CD4-positive, alpha-beta T cell (primary cell): ENCODE measurements at regions not wholly inside any gene's neighbourhood (a gene's known extent, or its start where the extent isn't known, plus 50 kb on each side); places are given as distances from the start of the nearest gene placed in this dataset.

Experiments
- ATAC-seq: fragments of 200-7000 bp; cut with Tn5 transposase; one replicate; pipeline ENCODE4 v1.10.0; 2022; ENCODE audit warnings: mild to moderate bottlenecking; ENCODE audit not compliant: poor library complexity
- CTCF ChIA-PET: fragments of 350-600 bp; sonication (Branson Sonifier 250); formaldehyde crosslinking; loops from one replicate; lab custom pipeline; 2021; ENCODE audit warnings: antibody characterized with exemption, inconsistent platforms; lab: Charles Lee
- POLR2A ChIA-PET: fragments of 350-600 bp; sonication (Branson Sonifier 250); formaldehyde crosslinking; loops from one replicate; lab custom pipeline; 2021; ENCODE audit warnings: antibody characterized with exemption, inconsistent platforms; lab: Charles Lee
- DNase-seq, 14 experiments: peaks; one replicate each; pipeline ENCODE4 v3.0.0-alpha.2; 2013 to 2020; ENCODE audit warnings: mixed read lengths in 2 of 14
- H3K27ac ChIP-seq, 2 donors: one replicate each; pipeline versions ENCODE4 v1.5.1 to v1.7.0; 2013; ENCODE audit warnings: low read length in 2 of 2, low read depth in 1 of 2, mild to moderate bottlenecking in 1 of 2
- H3K27me3 ChIP-seq, 2 experiments: 1 replicate in 1 of 2; 2 replicates in 1 of 2; pipeline versions ENCODE4 v1.6.1 to v1.7.0; 2013; ENCODE audit warnings: low read length in 2 of 2, control low read depth in 1 of 2, mild to moderate bottlenecking in 1 of 2, moderate library complexity in 1 of 2; ENCODE audit not compliant: insufficient read depth in 2 of 2, control insufficient read depth in 1 of 2
- H3K36me3 ChIP-seq: one replicate; pipeline ENCODE4 v1.6.1; 2013; ENCODE audit warnings: low read length, control low read depth; ENCODE audit not compliant: insufficient read depth
- H3K4me1 ChIP-seq: one replicate; pipeline ENCODE4 v1.6.1; 2013; ENCODE audit warnings: low read length, control low read depth; ENCODE audit not compliant: insufficient read depth
- H3K4me3 ChIP-seq: one replicate; pipeline ENCODE4 v1.5.1; 2013; ENCODE audit warnings: mild to moderate bottlenecking, low read length, moderate library complexity
- H3K9me3 ChIP-seq, 2 experiments: 1 replicate in 1 of 2; 2 replicates in 1 of 2; pipeline versions ENCODE4 v1.6.1 to v1.7.0; 2013; ENCODE audit warnings: low read length in 2 of 2, mild to moderate bottlenecking in 2 of 2, control low read depth in 1 of 2, moderate library complexity in 1 of 2; ENCODE audit not compliant: control insufficient read depth in 1 of 2, insufficient read depth in 1 of 2
- H3K27ac Mint-ChIP-seq: one replicate; pipeline ENCODE4 v1.8.0; 2020; ENCODE audit warnings: mixed read lengths
- H3K27me3 Mint-ChIP-seq: one replicate; pipeline ENCODE4 v1.8.0; 2021; ENCODE audit warnings: mixed read lengths
- H3K36me3 Mint-ChIP-seq: one replicate; pipeline ENCODE4 v1.8.0; 2021; ENCODE audit warnings: low read depth, mixed read lengths
- H3K4me1 Mint-ChIP-seq: one replicate; pipeline ENCODE4 v1.8.0; 2021; ENCODE audit warnings: low read depth, mixed read lengths
- H3K4me3 Mint-ChIP-seq: one replicate; pipeline ENCODE4 v1.8.0; 2020; ENCODE audit warnings: mild to moderate bottlenecking, mixed read lengths
- H3K9me3 Mint-ChIP-seq: one replicate; pipeline ENCODE4 v1.8.0; 2020; ENCODE audit warnings: mixed read lengths
- intact Hi-C, 2 experiments: fragments of 100-400 bp; cut with DNase I in 1 of 2; cut with micrococcal nuclease in 1 of 2; formaldehyde crosslinking; loops; one replicate each; pipeline versions ENCODE4 v1.15.1 to v1.9.0; 2023 to 2025; cut with DNase I, micrococcal nuclease
- TF ChIP-seq, protein P1 (sequence below): fragments of 200-600 bp; IDR thresholded peaks from one replicate; pipeline ENCODE4 v1.8.0; 2022; ENCODE audit warnings: antibody characterized with exemption, mild to moderate bottlenecking

DNA sequence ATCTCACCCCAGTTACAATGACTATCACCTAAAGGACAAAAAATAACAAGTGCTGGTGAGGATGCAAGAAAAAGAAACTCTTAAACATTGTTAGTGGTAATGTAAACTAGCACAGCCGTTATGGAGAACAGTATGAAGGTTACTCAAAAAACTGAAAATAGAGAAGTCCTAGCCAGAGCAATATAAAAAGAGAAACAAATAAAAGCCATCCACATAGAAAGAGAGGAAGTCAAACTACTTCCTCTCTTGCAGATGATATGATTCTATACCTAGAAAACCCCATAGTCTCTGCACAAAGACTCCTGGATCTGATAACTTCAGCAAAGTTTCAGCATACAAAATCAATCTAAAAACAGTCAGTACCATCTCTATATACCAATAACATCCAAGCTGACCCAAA lies 221.5 kb upstream of the FAM174A start:
- Mint-ChIP-seq H3K36me3 (no peaks in the 10 kb centered on the region), H3K4me3 (no peak overlapping the region), H3K4me1 (no peaks in the 10 kb centered on the region), H3K27me3 (no peaks in the 10 kb centered on the region), H3K27ac (no peak overlapping the region), H3K9me3 (peaks cover 7% of the 10 kb centered on the region)
- intact Hi-C loops, result no loop called here
- ChIA-PET POLR2A (no interaction called here), CTCF (no interaction called here)
- Histone ChIP-seq H3K9me3 (peaks cover 0 to 4% of the 10 kb centered on the region in 2 experiments), H3K36me3 (no peaks in the 10 kb centered on the region), H3K4me1 (no peaks in the 10 kb centered on the region), H3K27ac (no peak overlapping the region), H3K27me3 (no peaks in the 10 kb centered on the region), H3K4me3 (no peak overlapping the region)
- DNase-seq (peak in 1 of 14 experiments; percentile 3), ATAC-seq (no peak)
- TF ChIP-seq, protein P1, sequence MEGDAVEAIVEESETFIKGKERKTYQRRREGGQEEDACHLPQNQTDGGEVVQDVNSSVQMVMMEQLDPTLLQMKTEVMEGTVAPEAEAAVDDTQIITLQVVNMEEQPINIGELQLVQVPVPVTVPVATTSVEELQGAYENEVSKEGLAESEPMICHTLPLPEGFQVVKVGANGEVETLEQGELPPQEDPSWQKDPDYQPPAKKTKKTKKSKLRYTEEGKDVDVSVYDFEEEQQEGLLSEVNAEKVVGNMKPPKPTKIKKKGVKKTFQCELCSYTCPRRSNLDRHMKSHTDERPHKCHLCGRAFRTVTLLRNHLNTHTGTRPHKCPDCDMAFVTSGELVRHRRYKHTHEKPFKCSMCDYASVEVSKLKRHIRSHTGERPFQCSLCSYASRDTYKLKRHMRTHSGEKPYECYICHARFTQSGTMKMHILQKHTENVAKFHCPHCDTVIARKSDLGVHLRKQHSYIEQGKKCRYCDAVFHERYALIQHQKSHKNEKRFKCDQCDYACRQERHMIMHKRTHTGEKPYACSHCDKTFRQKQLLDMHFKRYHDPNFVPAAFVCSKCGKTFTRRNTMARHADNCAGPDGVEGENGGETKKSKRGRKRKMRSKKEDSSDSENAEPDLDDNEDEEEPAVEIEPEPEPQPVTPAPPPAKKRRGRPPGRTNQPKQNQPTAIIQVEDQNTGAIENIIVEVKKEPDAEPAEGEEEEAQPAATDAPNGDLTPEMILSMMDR, result no peak

DNA sequence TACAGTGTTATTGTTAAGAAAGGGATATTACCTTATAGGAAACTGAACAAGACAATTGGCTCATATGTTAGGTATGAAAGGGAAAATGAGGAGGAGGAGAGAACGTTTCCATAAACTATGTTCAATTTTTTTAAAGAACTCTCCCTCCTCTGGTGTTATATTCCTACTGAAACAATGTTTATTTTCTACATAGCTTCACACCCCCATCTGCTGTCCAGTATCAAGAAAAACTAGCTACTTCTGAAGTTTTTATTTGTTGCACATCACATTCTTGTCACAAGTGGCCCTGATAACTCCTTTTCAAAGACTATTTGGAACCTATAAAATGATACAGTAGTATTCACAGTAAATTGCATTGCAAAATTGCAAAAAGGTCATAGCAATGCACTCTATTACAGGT lies 223.4 kb upstream of the FAM174A start:
- H3K27me3 ChIP-seq, result no peaks in the 10 kb centered on the region
- peaks cover 0 to 4% of the 10 kb centered on the region in 2 experiments for H3K9me3 ChIP-seq
- H3K36me3 ChIP-seq, result no peaks in the 10 kb centered on the region
- H3K27ac ChIP-seq, result no peak overlapping the region
- H3K4me3 ChIP-seq, result no peak overlapping the region
- intact Hi-C loops, result no loop called here
- TF ChIP-seq, protein P1, result no peak
- Mint-ChIP-seq H3K4me3 (no peak overlapping the region), H3K27ac (no peak overlapping the region), H3K36me3 (no peaks in the 10 kb centered on the region), H3K4me1 (no peaks in the 10 kb centered on the region), H3K9me3 (peaks cover 7% of the 10 kb centered on the region), H3K27me3 (no peaks in the 10 kb centered on the region)
- no peaks in the 10 kb centered on the region for H3K4me1 ChIP-seq
- DNase-seq (no peak), ATAC-seq (no peak)
- POLR2A ChIA-PET, result no interaction called here
- CTCF ChIA-PET, result no interaction called here

DNA sequence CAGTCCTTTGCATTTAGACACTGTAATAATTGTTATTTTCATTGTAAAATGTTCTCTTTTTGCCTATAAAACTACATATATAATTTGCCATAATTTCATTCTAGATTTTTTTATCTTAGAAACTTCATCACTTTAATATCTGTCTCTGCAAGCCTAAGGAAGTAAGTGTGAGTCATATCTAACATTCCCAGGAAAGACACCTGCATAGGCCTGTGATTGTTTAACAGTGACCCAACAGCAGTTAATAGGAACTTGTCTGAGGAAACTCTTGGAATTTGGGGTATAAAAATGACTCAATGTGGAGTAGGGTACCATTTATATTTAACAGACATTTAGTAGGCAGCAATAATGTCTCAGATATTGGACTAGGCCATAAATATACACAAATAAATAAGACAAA lies 229.2 kb upstream of the FAM174A start:
- Mint-ChIP-seq H3K27ac (no peak overlapping the region), H3K36me3 (no peaks in the 10 kb centered on the region)
- POLR2A ChIA-PET, result no interaction called here

More for the DNA sequence above, 229.2 kb upstream of the FAM174A start:
- no peaks in the 10 kb centered on the region for H3K36me3 ChIP-seq
- H3K27me3 ChIP-seq, result no peaks in the 10 kb centered on the region
- no peak for DNase-seq
- intact Hi-C loops, result no loop called here
- H3K9me3 ChIP-seq, result no peaks in the 10 kb centered on the region
- H3K4me1 Mint-ChIP-seq, result no peaks in the 10 kb centered on the region
- peaks cover under 1% of the 10 kb centered on the region for H3K9me3 Mint-ChIP-seq
- H3K4me3 Mint-ChIP-seq, result no peak overlapping the region
- CTCF ChIA-PET, result no interaction called here
- H3K27me3 Mint-ChIP-seq, result no peaks in the 10 kb centered on the region
- no peak overlapping the region for H3K4me3 ChIP-seq
- no peak for ATAC-seq
- TF ChIP-seq, protein P1, result no peak
- no peaks in the 10 kb centered on the region for H3K4me1 ChIP-seq
- H3K27ac ChIP-seq, result no peak overlapping the region
